MG63 (cell line): ENCODE measurements at regions not wholly inside any gene's neighbourhood (a gene's known extent, or its start where the extent isn't known, plus 50 kb on each side); places are given as distances from the start of the nearest gene placed in this dataset.

Source experiments
- DNase-seq: peaks from one replicate; pipeline ENCODE4 v3.0.0-alpha.2; 2020
- H3K27me3 ChIP-seq: fragments of 250-450 bp; sonication (Bioruptor Pico); 2 replicates; pipeline ENCODE4 v1.5.1; 2020; ENCODE audit warnings: mild to moderate bottlenecking, moderate library complexity
- H3K36me3 ChIP-seq: fragments of 250-450 bp; sonication (Bioruptor Pico); 2 replicates; pipeline ENCODE4 v1.5.1; 2020; ENCODE audit warnings: mild to moderate bottlenecking, moderate library complexity
- H3K4me3 ChIP-seq: fragments of 250-450 bp; sonication (Bioruptor Pico); 2 replicates; pipeline ENCODE4 v1.5.1; 2020; ENCODE audit warnings: mild to moderate bottlenecking, moderate library complexity
- H3K9me3 ChIP-seq: fragments of 250-450 bp; sonication (Bioruptor Pico); 2 replicates; pipeline ENCODE4 v1.5.1; 2020; ENCODE audit warnings: mild to moderate bottlenecking, moderate library complexity

DNA sequence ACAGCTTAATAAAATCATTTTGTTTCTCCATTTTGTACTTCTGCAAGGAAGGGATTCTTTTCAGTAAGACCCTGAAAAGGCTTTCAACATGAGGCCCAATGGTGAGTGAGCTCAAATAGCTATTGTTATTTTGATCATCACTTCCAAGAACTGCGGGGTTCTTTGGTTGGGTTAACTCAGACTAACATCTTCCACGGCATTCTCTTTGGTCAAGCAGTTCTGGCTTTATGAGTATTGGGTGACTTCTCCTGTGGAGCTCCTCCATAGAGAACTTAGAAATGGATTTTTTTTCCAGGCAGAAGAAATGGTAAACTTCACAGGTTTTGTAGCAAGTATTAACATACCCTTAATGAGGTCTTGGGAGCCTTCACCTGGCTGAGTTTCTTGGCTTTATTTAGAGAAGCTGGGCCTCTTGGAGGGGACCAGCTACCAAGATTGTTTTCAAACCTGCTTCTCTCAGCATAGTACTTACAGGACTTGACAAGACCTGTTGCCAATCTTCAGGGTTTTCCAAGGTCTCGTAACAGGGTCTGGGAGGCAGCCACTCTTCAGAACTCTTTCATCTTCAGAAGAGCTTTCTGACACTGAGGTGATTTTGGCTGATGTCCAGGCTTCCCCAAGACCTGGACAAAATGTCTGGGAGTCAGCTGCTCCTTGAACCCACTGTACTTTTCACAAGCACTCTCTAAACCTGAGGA, 353.2 kb upstream of the ETAA1 start:
- H3K9me3 ChIP-seq = no peaks in the 10 kb centered on the region
- no peak for DNase-seq
- no peak overlapping the region for H3K4me3 ChIP-seq
- H3K36me3 ChIP-seq = no peaks in the 10 kb centered on the region
- no peaks in the 10 kb centered on the region for H3K27me3 ChIP-seq

DNA sequence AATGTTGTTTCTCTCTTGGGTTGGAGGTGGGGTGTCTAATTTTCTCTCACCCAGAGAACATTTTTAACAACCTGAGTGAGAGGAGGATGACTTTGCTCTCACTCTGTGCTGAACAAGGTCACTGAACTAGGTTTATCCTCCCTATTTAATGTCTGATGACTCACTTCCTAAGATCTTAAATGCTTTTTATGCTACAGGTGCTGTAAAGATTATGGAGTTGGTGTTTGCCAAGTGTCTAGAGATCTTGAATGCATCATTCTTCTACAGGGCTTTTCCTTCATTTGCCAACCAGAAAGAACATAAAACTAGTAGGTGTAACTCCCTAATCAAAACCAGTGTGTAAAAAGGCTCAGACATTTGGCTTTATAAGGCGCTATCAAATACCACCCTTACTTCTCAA, 350.5 kb upstream of the ETAA1 start:
- Histone ChIP-seq H3K36me3 (no peaks in the 10 kb centered on the region), H3K9me3 (no peaks in the 10 kb centered on the region), H3K27me3 (no peaks in the 10 kb centered on the region), H3K4me3 (no peak overlapping the region)
- no peak for DNase-seq

DNA sequence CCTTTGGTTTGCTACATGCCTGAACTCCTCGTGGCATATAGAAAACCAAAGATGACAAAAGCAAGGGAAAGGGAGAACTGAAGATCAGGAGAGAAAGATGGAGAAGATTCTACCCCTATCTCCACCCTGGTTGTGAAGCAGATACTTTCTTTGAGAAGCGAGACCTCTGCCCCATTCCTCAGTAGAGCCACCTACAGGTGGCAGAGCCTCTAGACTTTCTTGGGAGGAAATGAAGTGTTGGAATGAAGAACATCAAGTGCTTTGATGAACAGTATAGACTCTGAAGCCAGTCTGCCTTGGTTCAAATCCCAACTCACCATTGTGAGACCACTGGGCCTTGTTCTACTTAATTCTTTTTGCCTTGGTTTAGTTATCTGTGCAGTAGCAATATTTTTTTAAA, 348.8 kb upstream of the ETAA1 start:
- Histone ChIP-seq H3K36me3 (no peaks in the 10 kb centered on the region), H3K4me3 (no peak overlapping the region), H3K27me3 (no peaks in the 10 kb centered on the region), H3K9me3 (no peaks in the 10 kb centered on the region)
- DNase-seq = no peak

DNA sequence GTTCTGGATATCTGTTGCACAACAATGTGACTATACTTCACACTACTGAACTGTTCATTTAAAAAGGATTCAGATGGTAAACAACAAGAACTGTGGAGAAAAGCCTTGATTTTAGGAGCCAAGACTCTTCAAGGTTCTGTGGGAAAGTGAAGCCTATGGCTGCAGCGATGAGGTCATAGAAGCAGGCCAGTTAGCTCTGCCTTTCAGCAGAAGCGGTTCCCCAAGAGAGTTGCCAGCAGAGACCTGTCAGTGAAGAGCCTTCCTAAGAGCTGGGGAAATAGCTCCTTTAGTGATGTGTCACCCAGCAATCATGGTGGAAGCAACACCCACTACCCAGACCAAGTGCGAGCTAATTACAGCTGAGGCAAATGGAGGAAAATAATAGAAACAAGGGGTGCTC, 346.5 kb upstream of the ETAA1 start:
- no peaks in the 10 kb centered on the region for H3K9me3 ChIP-seq
- H3K27me3 ChIP-seq = no peaks in the 10 kb centered on the region
- no peak overlapping the region for H3K4me3 ChIP-seq
- H3K36me3 ChIP-seq = no peaks in the 10 kb centered on the region
- DNase-seq = no peak

DNA sequence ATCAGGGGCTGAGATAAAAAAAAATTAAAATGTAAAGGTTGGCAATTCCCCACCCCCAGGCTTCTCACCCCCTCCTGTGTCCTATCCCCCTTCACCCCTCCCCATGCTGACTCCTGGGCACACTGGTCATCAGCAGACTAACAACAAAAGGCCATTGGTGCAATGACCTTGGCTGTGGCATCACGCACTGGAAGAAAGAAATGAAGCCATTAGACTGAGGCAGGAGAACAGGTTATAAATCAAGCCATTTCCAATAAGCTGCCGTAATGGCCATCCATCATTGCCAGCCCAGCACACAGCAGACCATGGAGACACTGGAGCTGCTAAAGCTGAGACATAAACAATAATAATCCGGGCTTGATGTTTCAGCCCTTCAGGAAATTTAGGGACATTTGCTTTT, 342.4 kb upstream of the ETAA1 start:
- Histone ChIP-seq H3K36me3 (no peaks in the 10 kb centered on the region), H3K27me3 (no peaks in the 10 kb centered on the region), H3K4me3 (no peak overlapping the region), H3K9me3 (no peaks in the 10 kb centered on the region; the same call in 1 of the 2 replicates)
- DNase-seq = no peak

DNA sequence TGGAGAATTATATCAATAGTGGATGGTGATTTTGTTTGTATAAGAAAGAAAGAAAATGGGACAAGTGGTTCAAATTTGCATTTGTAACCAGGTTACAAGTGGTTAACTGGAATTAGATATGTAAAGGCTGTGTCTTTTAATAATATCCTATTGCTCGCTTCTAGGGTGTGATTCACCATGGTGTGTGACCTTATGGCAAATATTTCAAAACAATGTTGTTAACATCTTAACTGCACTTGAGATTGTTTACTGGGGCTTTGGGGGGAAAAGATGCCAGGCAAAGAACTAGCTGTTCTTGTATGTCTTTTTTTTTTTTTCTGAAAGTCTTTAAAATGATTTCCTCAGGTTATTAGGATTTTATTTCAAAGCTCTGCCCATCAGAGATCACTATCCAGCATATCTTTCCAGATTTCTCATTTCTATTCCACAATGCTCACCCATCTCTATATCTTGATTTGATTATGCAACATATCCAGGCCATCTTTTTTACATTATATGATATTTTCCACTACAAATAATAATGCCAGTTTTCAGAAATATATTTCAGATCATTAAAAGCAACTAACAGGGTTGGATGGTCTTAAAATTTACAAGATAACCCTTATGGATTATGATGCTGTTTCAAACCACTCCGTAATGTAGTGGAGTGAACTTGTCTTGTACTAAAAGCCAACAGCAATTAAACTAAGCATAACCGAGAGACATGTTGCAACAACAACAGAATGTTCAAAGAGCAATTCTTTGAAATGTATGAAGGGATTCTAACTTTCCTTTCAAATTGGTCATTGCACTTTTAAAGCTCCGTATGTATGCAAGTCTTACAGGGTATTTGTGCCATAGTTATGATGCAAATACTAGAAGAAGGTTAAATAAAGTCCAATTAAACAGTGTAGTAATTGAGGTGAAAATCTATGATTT, 341.5 kb upstream of the ETAA1 start:
- no peak overlapping the region for H3K4me3 ChIP-seq
- no peaks in the 10 kb centered on the region for H3K27me3 ChIP-seq
- no peaks in the 10 kb centered on the region; the same call in 1 of the 2 replicates for H3K9me3 ChIP-seq
- DNase-seq = no peak
- no peaks in the 10 kb centered on the region for H3K36me3 ChIP-seq

DNA sequence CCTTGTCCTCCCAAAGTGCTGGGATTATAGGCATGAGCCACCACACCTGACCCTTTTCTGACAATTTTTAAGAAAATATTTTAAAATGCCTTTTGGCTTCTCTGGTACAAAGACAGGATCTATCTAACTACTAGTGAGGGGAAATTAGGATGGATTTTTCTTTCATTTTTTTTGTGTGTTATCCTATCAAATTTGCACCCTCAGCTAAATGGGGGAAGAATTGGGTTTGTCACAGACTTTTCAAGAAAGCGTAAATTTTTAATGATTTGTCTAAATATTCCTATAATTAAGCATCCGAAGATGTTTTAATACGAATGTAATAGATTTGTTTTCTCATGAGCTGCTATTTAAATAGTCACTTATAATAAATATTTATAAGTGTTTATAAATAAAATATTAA, 340.0 kb upstream of the ETAA1 start:
- H3K27me3 ChIP-seq = no peaks in the 10 kb centered on the region

DNA sequence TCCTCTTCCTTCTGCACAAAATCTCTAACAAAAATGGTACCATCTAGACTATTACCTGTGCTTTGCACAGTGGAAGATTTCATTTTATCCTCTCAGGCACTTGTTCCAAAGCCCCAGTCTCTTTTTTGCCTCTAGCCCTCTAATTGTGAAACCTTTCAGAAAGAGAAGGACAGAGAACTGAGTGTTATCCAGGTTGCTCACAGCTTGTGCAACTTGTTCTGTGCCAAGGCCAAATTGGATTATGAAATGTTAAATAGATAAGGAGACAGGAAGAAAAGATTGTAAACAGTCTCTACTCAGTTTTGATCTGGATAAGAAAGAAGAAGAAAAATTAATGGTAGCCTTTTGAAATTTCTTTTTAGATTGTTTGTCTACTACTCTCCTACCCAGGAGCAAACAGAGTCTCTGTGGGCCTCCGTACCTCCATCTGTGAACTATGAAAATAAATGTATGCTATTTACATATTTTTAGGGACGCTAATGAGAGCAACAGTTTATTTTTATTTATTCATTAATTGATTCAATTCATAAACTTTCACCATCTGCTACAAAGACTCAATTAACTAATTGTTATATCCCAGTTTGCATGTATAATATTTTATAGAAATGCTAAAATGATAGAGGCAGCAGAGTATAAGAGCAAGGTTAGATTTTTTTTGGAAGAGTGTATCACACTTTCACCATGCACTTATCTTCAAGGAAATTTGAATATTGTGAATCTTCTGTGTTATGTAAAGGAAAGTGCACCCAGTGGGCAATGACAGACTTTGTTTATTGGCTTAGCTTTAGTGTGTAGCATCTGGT, 339.0 kb upstream of the ETAA1 start:
- Histone ChIP-seq H3K27me3 (no peaks in the 10 kb centered on the region), H3K9me3 (no peaks in the 10 kb centered on the region; the same call in 1 of the 2 replicates), H3K4me3 (no peak overlapping the region), H3K36me3 (no peaks in the 10 kb centered on the region)
- no peak for DNase-seq

More for the DNA sequence above, 340.0 kb upstream of the ETAA1 start:
- Histone ChIP-seq H3K9me3 (no peaks in the 10 kb centered on the region; the same call in 1 of the 2 replicates), H3K36me3 (no peaks in the 10 kb centered on the region), H3K4me3 (no peak overlapping the region)
- DNase-seq = no peak

DNA sequence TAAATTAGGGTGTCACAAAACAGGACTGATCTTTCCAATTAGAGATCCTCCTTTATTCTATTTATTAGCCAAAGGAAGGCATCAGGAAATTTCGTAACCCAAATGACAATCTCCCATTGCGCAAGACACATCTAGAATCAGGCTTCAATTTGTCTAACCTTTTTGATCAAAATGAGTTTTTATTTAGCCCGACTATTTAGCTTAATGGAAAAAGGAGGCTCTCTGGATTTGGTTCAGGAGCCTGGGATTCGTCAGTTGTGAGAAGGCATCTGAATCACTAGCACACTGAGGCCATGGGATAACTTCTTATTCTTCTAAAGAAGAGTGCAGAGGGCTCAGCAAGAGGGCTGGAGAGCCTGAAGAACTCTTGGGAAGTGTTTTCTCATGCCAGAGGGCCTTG, 332.1 kb upstream of the ETAA1 start:
- DNase-seq = no peak
- no peaks in the 10 kb centered on the region for H3K9me3 ChIP-seq
- no peaks in the 10 kb centered on the region for H3K36me3 ChIP-seq
- no peaks in the 10 kb centered on the region for H3K27me3 ChIP-seq
- H3K4me3 ChIP-seq = no peak overlapping the region

DNA sequence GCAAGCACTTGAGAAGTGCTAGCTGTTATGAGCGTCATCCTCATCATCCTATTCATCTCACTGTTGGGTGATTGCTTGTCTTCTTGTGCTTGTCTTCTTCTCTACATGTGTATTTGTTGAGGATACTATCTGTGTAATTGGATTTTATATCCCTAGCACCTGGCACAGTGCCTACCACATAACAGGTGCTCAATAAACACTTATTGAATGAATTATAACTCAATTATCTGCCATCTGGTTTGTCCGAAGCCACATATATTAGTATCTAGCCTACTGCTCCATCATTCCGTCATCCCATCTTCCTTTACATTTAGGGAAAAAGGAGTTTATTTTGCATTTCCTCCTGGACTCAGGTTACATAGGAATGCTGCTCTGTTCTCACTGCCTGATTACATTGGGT, 330.4 kb upstream of the ETAA1 start:
- no peaks in the 10 kb centered on the region for H3K9me3 ChIP-seq
- DNase-seq = no peak
- H3K4me3 ChIP-seq = no peak overlapping the region
- H3K36me3 ChIP-seq = no peaks in the 10 kb centered on the region
- no peaks in the 10 kb centered on the region for H3K27me3 ChIP-seq

DNA sequence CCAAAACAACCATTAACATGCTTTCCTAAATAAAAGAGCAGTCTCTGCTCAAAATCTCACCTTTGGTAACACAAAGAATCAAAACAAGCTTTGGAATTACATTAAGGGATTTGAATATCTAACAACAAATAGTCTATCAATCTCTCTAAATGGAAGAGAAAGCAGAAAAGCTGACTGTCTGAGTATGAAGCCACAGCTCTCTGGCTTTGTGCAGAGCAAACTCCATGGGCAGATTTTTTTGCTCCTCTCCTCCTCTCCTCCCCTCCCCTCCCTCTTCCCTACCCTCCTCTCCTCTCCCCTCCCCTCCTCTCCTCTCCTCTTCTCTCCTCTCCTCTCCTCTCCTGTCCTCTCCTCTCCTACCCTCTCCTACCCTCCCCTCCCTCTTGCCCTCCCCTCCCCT, 329.5 kb upstream of the ETAA1 start:
- H3K36me3 ChIP-seq = no peaks in the 10 kb centered on the region
- H3K4me3 ChIP-seq = no peak overlapping the region
- H3K9me3 ChIP-seq = no peaks in the 10 kb centered on the region
- no peaks in the 10 kb centered on the region for H3K27me3 ChIP-seq
- no peak for DNase-seq

DNA sequence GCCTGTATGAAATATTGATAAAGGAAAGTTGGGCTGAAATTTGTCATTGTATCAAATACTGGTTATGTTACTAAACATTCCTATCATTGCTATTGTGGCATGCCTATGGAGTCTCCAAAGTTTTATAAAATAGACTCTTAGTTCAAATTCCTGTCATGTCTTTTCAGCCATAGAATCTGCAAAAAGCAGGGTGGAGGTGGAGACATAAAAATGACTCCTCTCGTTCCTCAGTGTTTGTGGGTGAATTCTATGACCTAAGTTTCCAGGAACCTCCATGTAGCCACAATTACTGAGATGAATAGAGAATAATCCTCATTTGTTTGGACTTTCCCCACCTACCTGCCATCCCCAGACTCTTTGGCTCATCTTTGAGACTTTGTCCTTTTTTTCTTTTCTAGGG, 326.3 kb upstream of the ETAA1 start:
- Histone ChIP-seq H3K9me3 (no peaks in the 10 kb centered on the region), H3K4me3 (no peak overlapping the region), H3K36me3 (no peaks in the 10 kb centered on the region), H3K27me3 (no peaks in the 10 kb centered on the region)
- DNase-seq = no peak

DNA sequence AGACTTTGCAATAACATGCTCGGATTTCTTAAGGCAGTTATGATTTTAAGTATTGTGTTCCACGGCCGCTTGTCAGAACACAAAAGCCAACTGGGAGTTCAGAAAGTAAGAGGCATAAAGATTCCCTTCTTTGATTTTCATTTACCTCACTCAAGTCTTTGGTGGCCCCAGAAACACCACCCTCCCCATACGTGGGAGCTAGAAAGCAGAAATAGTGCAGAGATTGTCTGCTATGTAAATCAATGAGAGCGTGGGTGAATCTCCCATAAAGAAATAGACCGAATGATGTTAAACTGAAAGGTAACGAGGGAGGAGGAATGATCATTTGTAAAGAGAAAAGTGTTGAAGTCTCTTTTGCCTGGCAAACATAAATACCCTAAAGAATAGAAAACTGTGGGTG, 322.1 kb upstream of the ETAA1 start:
- H3K36me3 ChIP-seq = no peaks in the 10 kb centered on the region
- H3K4me3 ChIP-seq = no peak overlapping the region
- DNase-seq = no peak
- H3K27me3 ChIP-seq = no peaks in the 10 kb centered on the region
- H3K9me3 ChIP-seq = no peaks in the 10 kb centered on the region

DNA sequence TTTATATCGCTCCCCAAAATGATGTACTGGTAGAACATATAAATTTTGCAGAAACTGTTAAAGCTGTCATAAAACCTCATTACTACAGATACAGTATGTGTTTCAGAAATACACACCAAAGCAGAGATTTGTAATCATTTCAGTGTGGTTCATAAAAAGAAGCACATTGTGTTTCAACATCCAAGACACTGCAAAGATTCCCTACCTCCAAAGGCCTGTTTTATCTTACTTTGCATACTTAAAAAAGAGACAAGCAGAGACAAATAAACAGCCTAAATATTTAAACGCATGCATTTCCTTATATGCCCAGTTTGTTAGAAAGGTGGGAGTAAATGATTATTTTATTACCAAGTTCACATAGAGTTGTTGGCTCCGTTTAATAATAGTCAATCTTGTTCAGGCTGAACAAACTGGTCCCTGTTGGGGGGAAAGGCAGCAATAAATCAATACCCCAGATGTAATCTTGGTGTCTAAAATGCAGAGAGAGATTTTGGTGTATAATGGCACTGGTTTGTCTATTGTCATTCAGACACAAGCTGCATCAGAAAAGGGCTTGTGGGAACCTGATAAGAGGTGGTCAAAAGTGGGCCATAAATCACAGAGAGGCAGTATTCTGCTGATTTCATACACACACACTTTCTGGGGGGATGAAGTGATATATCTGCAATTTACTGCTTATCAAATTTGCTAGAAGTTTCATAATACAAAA, 321.4 kb upstream of the ETAA1 start:
- Histone ChIP-seq H3K36me3 (no peaks in the 10 kb centered on the region), H3K27me3 (no peaks in the 10 kb centered on the region), H3K9me3 (no peaks in the 10 kb centered on the region), H3K4me3 (no peak overlapping the region)
- DNase-seq = no peak

DNA sequence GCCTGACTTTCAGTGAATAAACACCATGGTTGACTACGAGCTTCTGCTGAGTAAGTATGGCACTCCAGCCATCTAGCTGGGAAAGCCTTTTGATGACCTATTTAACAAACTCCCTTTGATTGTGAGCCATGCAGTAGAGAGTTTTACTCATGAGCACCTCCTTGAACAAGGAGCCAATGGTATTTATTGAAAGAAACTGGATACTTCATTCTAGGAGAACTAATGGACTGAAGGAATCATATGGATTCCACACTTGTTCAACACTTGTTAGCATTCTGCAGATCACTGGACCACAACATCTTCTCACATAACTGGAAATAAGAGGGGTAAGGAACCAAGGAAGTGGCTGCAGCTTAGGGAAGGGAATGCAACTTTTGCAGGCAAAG, 320.9 kb upstream of the ETAA1 start:
- H3K9me3 ChIP-seq = no peaks in the 10 kb centered on the region
- no peaks in the 10 kb centered on the region for H3K36me3 ChIP-seq
- no peak overlapping the region for H3K4me3 ChIP-seq
- no peaks in the 10 kb centered on the region for H3K27me3 ChIP-seq
- DNase-seq = no peak

DNA sequence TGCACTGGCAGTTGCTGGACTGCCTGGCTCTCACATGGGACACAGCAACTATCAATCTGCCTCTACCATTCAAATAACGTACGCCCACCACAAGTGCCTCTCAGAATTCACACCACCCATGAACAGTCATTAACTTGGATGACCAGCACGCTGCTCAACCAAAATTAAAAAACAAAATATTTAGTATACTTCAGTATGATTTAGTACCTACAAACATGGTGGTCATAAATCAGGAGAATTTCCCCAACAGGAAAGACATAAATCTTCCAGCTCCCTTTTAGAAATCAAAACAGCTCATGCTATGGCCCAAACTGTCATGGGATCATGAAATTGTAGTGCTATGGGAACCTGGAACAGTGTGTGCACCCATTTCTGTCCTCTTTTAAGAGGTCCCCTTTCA, 317.4 kb upstream of the ETAA1 start:
- DNase-seq = no peak
- H3K9me3 ChIP-seq = no peaks in the 10 kb centered on the region
- H3K36me3 ChIP-seq = no peaks in the 10 kb centered on the region
- H3K4me3 ChIP-seq = no peak overlapping the region
- H3K27me3 ChIP-seq = no peaks in the 10 kb centered on the region

DNA sequence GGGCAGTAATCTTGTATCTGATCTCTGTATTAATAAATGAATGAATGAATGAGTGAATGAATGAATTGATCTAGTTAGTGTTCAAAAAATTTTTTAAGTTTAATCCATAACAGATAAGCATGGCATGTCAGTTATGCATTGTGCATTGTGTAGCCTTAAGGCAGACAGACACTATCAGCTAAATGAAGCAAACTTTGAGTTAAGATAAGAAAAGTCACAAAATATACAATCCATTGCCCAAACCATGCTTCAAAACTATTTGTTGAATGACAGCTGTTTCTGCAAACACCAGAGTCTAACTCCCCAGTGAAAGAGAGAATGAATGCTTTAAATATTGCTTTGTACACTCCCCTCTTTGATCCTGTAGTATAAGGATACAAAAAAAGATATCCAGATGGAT, 314.3 kb upstream of the ETAA1 start:
- H3K36me3 ChIP-seq = no peaks in the 10 kb centered on the region
- no peaks in the 10 kb centered on the region for H3K27me3 ChIP-seq
- no peaks in the 10 kb centered on the region for H3K9me3 ChIP-seq
- DNase-seq = no peak
- no peak overlapping the region for H3K4me3 ChIP-seq
